Hepatocyte (in vitro differentiated cells): ENCODE measurements at regions not wholly inside any gene's neighbourhood (a gene's known extent, or its start where the extent isn't known, plus 50 kb on each side); places are given as distances from the start of the nearest gene placed in this dataset.
"Not testable (repeated sequence)": the region's sequence is repeated elsewhere in the genome, so short reads cannot be mapped to it uniquely, and the experiment has no call there.

Experiments
- EZH2 ChIP-seq: fragments of 200-600 bp; sonication (generic); IDR thresholded peaks from 2 replicates; pipeline ENCODE4 v1.6.1; 2016; ENCODE audit warnings: antibody characterized with exemption, mild to moderate bottlenecking, borderline replicate concordance
- TF ChIP-seq, protein P1 (sequence below): fragments of 200-600 bp; sonication (generic); IDR thresholded peaks from 2 replicates; pipeline ENCODE4 v1.5.1; 2016; ENCODE audit warnings: antibody characterized with exemption, mild to moderate bottlenecking; ENCODE audit not compliant: poor library complexity

DNA sequence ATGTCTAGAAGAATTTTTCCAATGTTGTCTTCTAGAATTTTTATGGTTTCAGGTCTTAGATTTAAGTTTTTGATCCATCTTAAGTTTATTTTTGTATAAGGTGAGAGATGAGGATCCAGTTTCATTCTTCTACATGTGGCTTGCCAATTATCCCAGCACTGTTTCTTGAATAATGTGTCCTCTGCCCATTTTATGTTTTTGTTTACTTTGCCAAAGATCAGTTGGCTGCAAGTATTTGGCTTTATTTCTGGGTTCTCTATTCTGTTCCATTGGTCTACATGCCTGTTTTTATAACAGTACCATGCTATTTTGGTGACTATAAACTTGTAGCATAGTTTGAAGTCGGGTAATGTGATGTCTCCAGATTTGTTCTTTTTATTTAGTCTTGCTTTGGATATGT is 78.2 kb upstream of the PTPN13 start:
- TF ChIP-seq, protein P1, sequence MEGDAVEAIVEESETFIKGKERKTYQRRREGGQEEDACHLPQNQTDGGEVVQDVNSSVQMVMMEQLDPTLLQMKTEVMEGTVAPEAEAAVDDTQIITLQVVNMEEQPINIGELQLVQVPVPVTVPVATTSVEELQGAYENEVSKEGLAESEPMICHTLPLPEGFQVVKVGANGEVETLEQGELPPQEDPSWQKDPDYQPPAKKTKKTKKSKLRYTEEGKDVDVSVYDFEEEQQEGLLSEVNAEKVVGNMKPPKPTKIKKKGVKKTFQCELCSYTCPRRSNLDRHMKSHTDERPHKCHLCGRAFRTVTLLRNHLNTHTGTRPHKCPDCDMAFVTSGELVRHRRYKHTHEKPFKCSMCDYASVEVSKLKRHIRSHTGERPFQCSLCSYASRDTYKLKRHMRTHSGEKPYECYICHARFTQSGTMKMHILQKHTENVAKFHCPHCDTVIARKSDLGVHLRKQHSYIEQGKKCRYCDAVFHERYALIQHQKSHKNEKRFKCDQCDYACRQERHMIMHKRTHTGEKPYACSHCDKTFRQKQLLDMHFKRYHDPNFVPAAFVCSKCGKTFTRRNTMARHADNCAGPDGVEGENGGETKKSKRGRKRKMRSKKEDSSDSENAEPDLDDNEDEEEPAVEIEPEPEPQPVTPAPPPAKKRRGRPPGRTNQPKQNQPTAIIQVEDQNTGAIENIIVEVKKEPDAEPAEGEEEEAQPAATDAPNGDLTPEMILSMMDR, result not testable (repeated sequence)
- not testable (repeated sequence) for TF ChIP-seq EZH2
